H1 (cell line): ENCODE measurements at regions not wholly inside any gene's neighbourhood (a gene's known extent, or its start where the extent isn't known, plus 50 kb on each side); places are given as distances from the start of the nearest gene placed in this dataset.
A peak's percentile ranks its signal among the peaks of the same experiment; 100 is the strongest.

Experiments
- CTCF ChIA-PET: fragments of 300-600 bp; sonication (Branson Sonifier 250); formaldehyde crosslinking; loops from one replicate; lab custom pipeline; 2021; ENCODE audit not compliant: partially characterized antibody; lab: Charles Lee
- POLR2A ChIA-PET: fragments of 300-600 bp; sonication (Branson Sonifier 250); formaldehyde crosslinking; loops from one replicate; lab custom pipeline; 2021; ENCODE audit warnings: inconsistent platforms; ENCODE audit not compliant: partially characterized antibody; lab: Charles Lee
- DNase-seq, 2 experiments: peaks; one replicate each; pipeline versions ENCODE4 v3.0.0 to v3.0.0-alpha.2; 2010 to 2022; ENCODE audit warnings: low spot score in 2 of 2, low read depth in 1 of 2, mixed read lengths in 1 of 2
- FAIRE-seq: peaks from 2 replicates; lab custom pipeline; 2011; peaks lifted over from hg19 to GRCh38; lab: Jason Lieb, UNC
- H2AFZ ChIP-seq: 2 replicates; pipeline ENCODE4 v1.8.1; 2012; ENCODE audit warnings: low read length, inconsistent platforms
- H2AK5ac ChIP-seq: 2 replicates; pipeline ENCODE4 v1.6.1; 2013; ENCODE audit warnings: low read depth, low read length
- H2BK120ac ChIP-seq: replicated peaks from 2 replicates; pipeline ENCODE3; 2013; ENCODE audit warnings: low read depth, low read length, inconsistent platforms
- H2BK12ac ChIP-seq: 2 replicates; pipeline ENCODE4 v1.6.1; 2013; ENCODE audit warnings: low read depth, low read length
- H2BK15ac ChIP-seq: 2 replicates; pipeline ENCODE4 v1.6.1; 2013; ENCODE audit warnings: low read length
- H2BK20ac ChIP-seq: 2 replicates; pipeline ENCODE4 v1.6.1; 2013; ENCODE audit warnings: low read length
- H2BK5ac ChIP-seq: 2 replicates; pipeline ENCODE4 v1.6.1; 2013; ENCODE audit warnings: low read depth, low read length
- H3K14ac ChIP-seq: 2 replicates; pipeline ENCODE4 v1.6.1; 2013; ENCODE audit warnings: inconsistent platforms; ENCODE audit not compliant: insufficient read length
- H3K18ac ChIP-seq: 2 replicates; pipeline ENCODE4 v1.6.1; 2013; ENCODE audit warnings: low read length; ENCODE audit errors: extremely low read depth
- H3K23ac ChIP-seq: 2 replicates; pipeline ENCODE4 v1.6.1; 2013; ENCODE audit warnings: inconsistent platforms; ENCODE audit not compliant: insufficient read length
- H3K23me2 ChIP-seq: 2 replicates; pipeline ENCODE4 v1.6.1; 2013; ENCODE audit warnings: low read depth, low read length
- H3K27ac ChIP-seq: 2 replicates; pipeline ENCODE4 v1.6.1; 2011; ENCODE audit warnings: low read depth, low read length, inconsistent platforms
- H3K27me3 ChIP-seq, 4 experiments: replicated peaks in 1 of 4; 1 replicate in 1 of 4; 2 replicates in 3 of 4; pipeline versions ENCODE4 v1.6.1 to v1.8.1; 2011 to 2013; ENCODE audit warnings: low read length in 3 of 4, mild to moderate bottlenecking in 3 of 4, inconsistent platforms in 2 of 4, mixed read lengths in 2 of 4, moderate library complexity in 1 of 4; ENCODE audit not compliant: control insufficient read depth in 3 of 4, insufficient read depth in 3 of 4; ENCODE audit errors: extremely low read depth in 1 of 4
- H3K36me3 ChIP-seq, 4 experiments: 2 replicates each; pipeline versions ENCODE4 v1.6.1 to v1.8.1; 2011 to 2013; ENCODE audit warnings: mild to moderate bottlenecking in 4 of 4, low read length in 3 of 4, moderate library complexity in 2 of 4, control low read depth in 1 of 4, inconsistent platforms in 1 of 4; ENCODE audit not compliant: insufficient read depth in 4 of 4, control insufficient read depth in 2 of 4
- H3K4ac ChIP-seq: replicated peaks from 2 replicates; pipeline ENCODE3; 2013; ENCODE audit warnings: low read length, low read depth, mixed read lengths, inconsistent platforms; ENCODE audit not compliant: insufficient read length
- H3K4me1 ChIP-seq, 4 experiments: replicated peaks in 1 of 4; 1 replicate in 1 of 4; 2 replicates in 3 of 4; pipeline versions ENCODE4 v1.6.1 to v1.8.1; 2011 to 2013; ENCODE audit warnings: low read length in 3 of 4, inconsistent platforms in 2 of 4, mixed read lengths in 1 of 4; ENCODE audit not compliant: insufficient read depth in 4 of 4, control insufficient read depth in 3 of 4
- H3K4me2 ChIP-seq, 2 experiments: 2 replicates each; pipeline versions ENCODE4 v1.6.1 to v1.8.1; 2011 to 2013; ENCODE audit warnings: low read depth in 2 of 2, low read length in 2 of 2, control low read depth in 1 of 2, inconsistent platforms in 1 of 2, mild to moderate bottlenecking in 1 of 2; ENCODE audit not compliant: insufficient read depth in 1 of 2
- H3K4me3 ChIP-seq, 4 experiments: fragments of 200-600, 300-600 bp in 1 of 4; sonication (generic), shearing (Covaris generic), sonication (Bioruptor Twin) in 1 of 4; 2 replicates each; pipeline versions ENCODE4 v1.5.1 to v1.8.1; 2011 to 2016; ENCODE audit warnings: low read length in 4 of 4, low read depth in 3 of 4, control low read depth in 2 of 4, inconsistent platforms in 2 of 4, mild to moderate bottlenecking in 2 of 4, mixed read lengths in 1 of 4, moderate library complexity in 1 of 4; ENCODE audit not compliant: insufficient read depth in 2 of 4; ENCODE audit errors: extremely low read depth in 1 of 4
- H3K56ac ChIP-seq: replicated peaks from 2 replicates; pipeline ENCODE3; 2013; ENCODE audit warnings: low read depth, mild to moderate bottlenecking, mixed read lengths, low read length, inconsistent platforms; ENCODE audit not compliant: insufficient read length
- H3K79me1 ChIP-seq: 2 replicates; pipeline ENCODE4 v1.6.1; 2013; ENCODE audit warnings: low read depth, low read length, control low read depth
- H3K79me2 ChIP-seq, 2 experiments: 2 replicates each; pipeline versions ENCODE4 v1.6.1 to v1.8.1; 2012 to 2013; ENCODE audit warnings: low read length in 2 of 2, mild to moderate bottlenecking in 2 of 2, inconsistent platforms in 1 of 2; ENCODE audit not compliant: insufficient read depth in 2 of 2, control insufficient read depth in 1 of 2
- H3K9ac ChIP-seq, 4 experiments: replicated peaks in 1 of 4; 1 replicate in 1 of 4; 2 replicates in 3 of 4; pipeline versions ENCODE4 v1.6.1 to v1.8.1; 2011 to 2013; ENCODE audit warnings: low read depth in 3 of 4, low read length in 3 of 4, control low read depth in 2 of 4, mild to moderate bottlenecking in 2 of 4, moderate library complexity in 2 of 4, inconsistent platforms in 1 of 4; ENCODE audit errors: extremely low read depth in 1 of 4
- H3K9me3 ChIP-seq, 2 experiments: 2 replicates each; pipeline versions ENCODE4 v1.6.1 to v1.8.1; 2012 to 2013; ENCODE audit warnings: mild to moderate bottlenecking in 2 of 2, moderate library complexity in 2 of 2, control low read depth in 1 of 2, inconsistent platforms in 1 of 2, low read depth in 1 of 2, low read length in 1 of 2, mixed read lengths in 1 of 2; ENCODE audit not compliant: insufficient read depth in 2 of 2
- H4K20me1 ChIP-seq, 2 experiments: replicated peaks in 1 of 2; 2 replicates each; pipeline versions ENCODE3 to v1.8.1; 2011 to 2013; ENCODE audit warnings: inconsistent platforms in 2 of 2, low read length in 2 of 2, mild to moderate bottlenecking in 1 of 2; ENCODE audit not compliant: insufficient read depth in 2 of 2, control insufficient read depth in 1 of 2
- H4K5ac ChIP-seq: 2 replicates; pipeline ENCODE4 v1.6.1; 2013; ENCODE audit warnings: low read length, low read depth, mixed read lengths, inconsistent platforms; ENCODE audit not compliant: insufficient read length
- H4K8ac ChIP-seq: 2 replicates; pipeline ENCODE4 v1.8.0; 2013; ENCODE audit warnings: mild to moderate bottlenecking, moderate library complexity, low read length, inconsistent platforms; ENCODE audit not compliant: insufficient read depth; ENCODE audit errors: extremely low read depth
- H4K91ac ChIP-seq: replicated peaks from 2 replicates; pipeline ENCODE3; 2013; ENCODE audit warnings: low read length, mixed read lengths, inconsistent platforms; ENCODE audit not compliant: insufficient read length
- EZH2 ChIP-seq: fragments of 200-600 bp; sonication (generic); IDR thresholded peaks from 2 replicates; pipeline ENCODE4 v1.7.1; 2012; ENCODE audit warnings: low read depth, mild to moderate bottlenecking, moderate library complexity, low read length, inconsistent platforms; ENCODE audit not compliant: severe bottlenecking
- GTF2F1 ChIP-seq: IDR thresholded peaks from 2 replicates; pipeline ENCODE4 v1.6.1; 2012; ENCODE audit warnings: low read depth, low read length, improper control_type of control experiment, borderline replicate concordance
- POLR2A ChIP-seq, 2 experiments: IDR thresholded peaks; 1 replicate in 1 of 2; 2 replicates in 1 of 2; pipeline ENCODE4 v1.6.1; 2011; ENCODE audit warnings: low read depth in 2 of 2, low read length in 2 of 2, mild to moderate bottlenecking in 2 of 2; ENCODE audit errors: control extremely low read depth in 1 of 2
- POU5F1 ChIP-seq: IDR thresholded peaks from 2 replicates; pipeline ENCODE4 v1.6.1; 2011; ENCODE audit warnings: low read depth, mild to moderate bottlenecking, low read length, moderate library complexity
- RBBP5 ChIP-seq: IDR thresholded peaks from 2 replicates; pipeline ENCODE4 v1.7.1; 2012; ENCODE audit warnings: low read depth, mild to moderate bottlenecking, inconsistent platforms, low read length, moderate library complexity, borderline replicate concordance
- RXRA ChIP-seq: IDR thresholded peaks from 2 replicates; pipeline ENCODE4 v1.6.1; 2011; ENCODE audit warnings: low read depth, mild to moderate bottlenecking, low read length, moderate library complexity; ENCODE audit not compliant: insufficient read depth
- SP2 ChIP-seq: IDR thresholded peaks from 2 replicates; pipeline ENCODE4 v1.6.1; 2012; ENCODE audit warnings: mild to moderate bottlenecking, low read length, inconsistent platforms
- WGBS, 2 experiments: shearing (Covaris generic) in 1 of 2; methylation state at CpG; one replicate each; pipeline versions ENCODE4 v1.1.6 to v1.1.7; 2013 to 2015; ENCODE audit warnings: low lambda C conversion rate in 2 of 2, mixed read lengths in 2 of 2, inconsistent platforms in 1 of 2, low coverage in 1 of 2, missing lambda C conversion rate in 1 of 2; ENCODE audit not compliant: insufficient replicate concordance in 2 of 2, insufficient coverage in 1 of 2, insufficient read length in 1 of 2; ENCODE audit errors: extremely low coverage in 1 of 2, missing lambda C conversion rate in 1 of 2; 5-methylcytosine and 5-hydroxymethylcytosine counted together
- TF ChIP-seq, protein P1 (sequence below): IDR thresholded peaks from 2 replicates; pipeline ENCODE4 v1.6.1; 2012; ENCODE audit warnings: low read length, inconsistent platforms

DNA sequence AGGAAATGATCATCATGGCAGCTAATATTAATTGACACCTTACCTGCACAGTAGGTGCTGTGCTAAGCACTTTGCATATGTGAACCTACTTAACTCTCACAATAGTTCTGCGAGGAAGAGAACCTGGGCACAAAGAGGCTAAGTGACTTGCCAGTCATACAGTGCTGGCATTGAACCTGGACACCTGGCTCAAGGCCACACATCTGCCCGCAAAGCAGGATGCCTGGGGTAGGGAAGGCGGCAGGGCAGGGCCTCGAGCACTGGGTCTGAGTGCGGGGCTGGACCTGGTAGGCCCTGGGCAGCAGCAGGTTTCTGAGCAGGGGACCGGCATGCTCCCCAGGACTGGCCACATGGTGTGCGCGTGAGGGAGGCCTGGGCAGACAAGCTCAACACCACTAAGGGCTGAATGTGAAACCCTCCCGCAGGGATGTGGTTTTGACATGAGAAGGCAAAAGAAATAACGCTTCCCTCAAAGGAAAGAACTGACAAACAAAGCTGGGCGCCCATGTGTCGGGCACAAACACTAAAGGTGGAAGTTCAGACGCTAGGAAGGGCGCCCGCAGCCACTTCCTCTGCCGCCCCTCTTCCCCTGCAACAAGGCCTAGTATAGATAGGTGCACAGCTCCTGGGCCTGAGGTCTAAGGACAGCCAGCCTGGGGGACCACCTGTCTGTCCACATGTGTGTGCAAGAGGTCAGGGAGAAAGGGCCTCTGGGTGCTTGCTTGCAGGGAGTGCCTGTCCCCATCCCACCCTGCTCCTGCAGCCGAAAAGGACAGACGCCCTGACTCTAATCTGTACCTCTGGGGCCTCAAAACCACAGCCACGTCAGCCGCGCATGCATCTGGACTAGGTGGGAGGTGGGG lies 92.5 kb downstream of the ZFP36L2 start:
- WGBS, 2 experiments, result 89% methylated on average over 19 of the region's 21 CpGs; no CpG with 5 or more reads in 1 of the 2 experiments
- no peaks in the 10 kb centered on the region for H3K36me3 ChIP-seq
- CTCF ChIA-PET, result interaction anchor here (0.7 to 4.5 kb wide), 14 partner anchors 9 to 408 kb away, joined by 3 to 57 read pairs (median 5); partner anchors contain the start of gene ZFP36L2
- H3K56ac ChIP-seq, result no peak overlapping the region
- no peaks in the 10 kb centered on the region for H3K27me3 ChIP-seq
- H2BK5ac ChIP-seq, result no peak overlapping the region; the same call in 1 of the 2 replicates
- no peak overlapping the region for H2AFZ ChIP-seq
- no peak overlapping the region for H3K4me3 ChIP-seq
- no peaks in the 10 kb centered on the region for H3K9me3 ChIP-seq
- no peaks in the 10 kb centered on the region for H3K79me1 ChIP-seq
- H3K27ac ChIP-seq, result no peak overlapping the region
- no peak for FAIRE-seq
- no peak overlapping the region for H3K23ac ChIP-seq
- H3K4ac ChIP-seq, result no peak overlapping the region
- H3K9ac ChIP-seq, result no peak overlapping the region
- H3K23me2 ChIP-seq, result no peaks in the 10 kb centered on the region; the same call in 1 of the 2 replicates
- no peaks in the 10 kb centered on the region for H3K79me2 ChIP-seq
- H2BK20ac ChIP-seq, result peak overlapping the region; percentile 93; the same call in 1 of the 2 replicates
- peaks cover 0 to 23% (median 11%) of the 10 kb centered on the region in 4 experiments; a peak in 6 of 7 replicates for H3K4me1 ChIP-seq
- peak overlapping the region; percentile 29; the same call in 1 of the 2 replicates for H2BK12ac ChIP-seq
- H3K18ac ChIP-seq, result peak overlapping the region; percentile 48
- no peak overlapping the region for H2BK120ac ChIP-seq
- no peak overlapping the region for H4K5ac ChIP-seq
- no peak overlapping the region for H3K4me2 ChIP-seq
- no peak overlapping the region; the same call in 1 of the 2 replicates for H2AK5ac ChIP-seq
- no peak for DNase-seq
- H4K91ac ChIP-seq, result peak overlapping the region; percentile 79
- no peak overlapping the region for H3K14ac ChIP-seq
- no peak overlapping the region; the same call in 1 of the 2 replicates for H4K8ac ChIP-seq
- POLR2A ChIA-PET, result interaction anchor here (1.9 to 2.5 kb wide), 3 partner anchors 88 to 93 kb away, joined by 6 to 9 read pairs (median 8); partner anchors contain the start of gene ZFP36L2
- H4K20me1 ChIP-seq, result no peaks in the 10 kb centered on the region
- H2BK15ac ChIP-seq, result peak overlapping the region; percentile 88
- TF ChIP-seq SP2 (no peak), RBBP5 (no peak), RXRA (no peak), GTF2F1 (no peak), POLR2A (IDR thresholded peaks at IDR 0.05; ENCODE audit: control extremely low read depth in 1 of 2, low read depth in 2 of 2, low read length in 2 of 2) (no peak), POU5F1 (no peak), EZH2 (no peak)
- TF ChIP-seq, protein P1, sequence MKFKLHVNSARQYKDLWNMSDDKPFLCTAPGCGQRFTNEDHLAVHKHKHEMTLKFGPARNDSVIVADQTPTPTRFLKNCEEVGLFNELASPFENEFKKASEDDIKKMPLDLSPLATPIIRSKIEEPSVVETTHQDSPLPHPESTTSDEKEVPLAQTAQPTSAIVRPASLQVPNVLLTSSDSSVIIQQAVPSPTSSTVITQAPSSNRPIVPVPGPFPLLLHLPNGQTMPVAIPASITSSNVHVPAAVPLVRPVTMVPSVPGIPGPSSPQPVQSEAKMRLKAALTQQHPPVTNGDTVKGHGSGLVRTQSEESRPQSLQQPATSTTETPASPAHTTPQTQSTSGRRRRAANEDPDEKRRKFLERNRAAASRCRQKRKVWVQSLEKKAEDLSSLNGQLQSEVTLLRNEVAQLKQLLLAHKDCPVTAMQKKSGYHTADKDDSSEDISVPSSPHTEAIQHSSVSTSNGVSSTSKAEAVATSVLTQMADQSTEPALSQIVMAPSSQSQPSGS, result no peak
